ENCODE measurements at regions not wholly inside any gene's neighbourhood (a gene's known extent, or its start where the extent isn't known, plus 50 kb on each side); places are given as distances from the start of the nearest gene placed in this dataset.

GRCh38 chr14:50001151-50001998, 108.5 kb downstream of the ARF6 start:
- TF ChIP-seq TAF1 (IDR thresholded peaks at IDR 0.05; ENCODE audit: borderline replicate concordance, low read depth, low read length) (peak; percentile 39; the same call in 1 of the 2 replicates), POLR2AphosphoS5 (IDR thresholded peaks at IDR 0.05; ENCODE audit: low read depth, low read length) (peak; percentile 62), POLR2A (IDR thresholded peaks at IDR 0.05; ENCODE audit: low read depth, low read length) (peak; percentile 71)
- DNase-seq (ENCODE audit: insufficient read length) (peak; percentile 50), FAIRE-seq (peak; percentile 85)

- DNase-seq (ENCODE audit: insufficient read length) (no peak), FAIRE-seq (peak; percentile 77)
- TF ChIP-seq POLR2A (IDR thresholded peaks at IDR 0.05; ENCODE audit: low read depth, low read length) (no peak), TAF1 (IDR thresholded peaks at IDR 0.05; ENCODE audit: borderline replicate concordance, low read depth, low read length) (no peak), POLR2AphosphoS5 (IDR thresholded peaks at IDR 0.05; ENCODE audit: low read depth, low read length) (no peak)
These were observed 109.4 kb downstream of the ARF6 start for GRCh38 chr14:50001999-50002925.

GRCh38 chr14:50002926-50003212, 110.0 kb downstream of the ARF6 start:
- TF ChIP-seq POLR2AphosphoS5 (IDR thresholded peaks at IDR 0.05; ENCODE audit: low read depth, low read length) (no peak), POLR2A (IDR thresholded peaks at IDR 0.05; ENCODE audit: low read depth, low read length) (no peak), TAF1 (IDR thresholded peaks at IDR 0.05; ENCODE audit: borderline replicate concordance, low read depth, low read length) (no peak)
- DNase-seq (ENCODE audit: insufficient read length) (no peak), FAIRE-seq (no peak)

- DNase-seq (ENCODE audit: insufficient read length), result peak; percentile 91
- TF ChIP-seq POLR2A (IDR thresholded peaks at IDR 0.05; ENCODE audit: low read depth, low read length) (peak; percentile 89), TAF1 (IDR thresholded peaks at IDR 0.05; ENCODE audit: borderline replicate concordance, low read depth, low read length) (peak; percentile 75), POLR2AphosphoS5 (IDR thresholded peaks at IDR 0.05; ENCODE audit: low read depth, low read length) (peak; percentile 89)
- peak; percentile 73 for FAIRE-seq
These were observed 110.5 kb downstream of the ARF6 start for GRCh38 chr14:50003213-50004021.

GRCh38 chr14:50006141-50006540, 110.2 kb downstream of the VCPKMT start:
- TF ChIP-seq POLR2AphosphoS5 (IDR thresholded peaks at IDR 0.05; ENCODE audit: low read depth, low read length) (no peak), TAF1 (IDR thresholded peaks at IDR 0.05; ENCODE audit: borderline replicate concordance, low read depth, low read length) (no peak), POLR2A (IDR thresholded peaks at IDR 0.05; ENCODE audit: low read depth, low read length) (no peak)
- no peak for DNase-seq (ENCODE audit: insufficient read length)
- FAIRE-seq, result no peak

GRCh38 chr14:50007123-50007903, 109.1 kb downstream of the VCPKMT start:
- TF ChIP-seq POLR2A (IDR thresholded peaks at IDR 0.05; ENCODE audit: low read depth, low read length) (no peak), POLR2AphosphoS5 (IDR thresholded peaks at IDR 0.05; ENCODE audit: low read depth, low read length) (no peak), TAF1 (IDR thresholded peaks at IDR 0.05; ENCODE audit: borderline replicate concordance, low read depth, low read length) (no peak)
- FAIRE-seq, result no peak
- DNase-seq (ENCODE audit: insufficient read length), result no peak

GRCh38 chr14:50008562-50008961, 107.8 kb downstream of the VCPKMT start:
- DNase-seq (ENCODE audit: insufficient read length), result no peak
- no peak for FAIRE-seq
- no peak for TF ChIP-seq POLR2A (IDR thresholded peaks at IDR 0.05; ENCODE audit: low read depth, low read length)
- TF ChIP-seq POLR2AphosphoS5 (IDR thresholded peaks at IDR 0.05; ENCODE audit: low read depth, low read length), result no peak
- no peak for TF ChIP-seq TAF1 (IDR thresholded peaks at IDR 0.05; ENCODE audit: borderline replicate concordance, low read depth, low read length)

- FAIRE-seq (no peak), DNase-seq (ENCODE audit: insufficient read length) (no peak)
- no peak for TF ChIP-seq POLR2A (IDR thresholded peaks at IDR 0.05; ENCODE audit: low read depth, low read length)
- TF ChIP-seq TAF1 (IDR thresholded peaks at IDR 0.05; ENCODE audit: borderline replicate concordance, low read depth, low read length), result no peak
- TF ChIP-seq POLR2AphosphoS5 (IDR thresholded peaks at IDR 0.05; ENCODE audit: low read depth, low read length), result no peak
These were observed 107.4 kb downstream of the VCPKMT start for GRCh38 chr14:50008974-50009373.

GRCh38 chr14:50010752-50011151, 105.6 kb downstream of the VCPKMT start:
- FAIRE-seq (no peak), DNase-seq (ENCODE audit: insufficient read length) (no peak)
- no peak for TF ChIP-seq TAF1 (IDR thresholded peaks at IDR 0.05; ENCODE audit: borderline replicate concordance, low read depth, low read length)
- TF ChIP-seq POLR2AphosphoS5 (IDR thresholded peaks at IDR 0.05; ENCODE audit: low read depth, low read length), result no peak
- TF ChIP-seq POLR2A (IDR thresholded peaks at IDR 0.05; ENCODE audit: low read depth, low read length), result no peak

GRCh38 chr14:50011242-50011641, 105.1 kb downstream of the VCPKMT start:
- no peak for FAIRE-seq
- TF ChIP-seq POLR2AphosphoS5 (IDR thresholded peaks at IDR 0.05; ENCODE audit: low read depth, low read length) (no peak), POLR2A (IDR thresholded peaks at IDR 0.05; ENCODE audit: low read depth, low read length) (no peak), TAF1 (IDR thresholded peaks at IDR 0.05; ENCODE audit: borderline replicate concordance, low read depth, low read length) (no peak)
- no peak for DNase-seq (ENCODE audit: insufficient read length)
